ENCODE measurements at regions not wholly inside any gene's neighbourhood (a gene's known extent, or its start where the extent isn't known, plus 50 kb on each side); places are given as distances from the start of the nearest gene placed in this dataset.
"Not testable (repeated sequence)": the region's sequence is repeated elsewhere in the genome, so short reads cannot be mapped to it uniquely, and the experiment has no call there.

- DNase-seq: no peak
Measured at GRCh38 chr9:1505489-1505888, 455.3 kb downstream of the DMRT2 start.

- DNase-seq: no peak
Measured at GRCh38 chr9:1510712-1511111, 460.6 kb downstream of the DMRT2 start.

GRCh38 chr9:1513105-1513504, 462.9 kb downstream of the DMRT2 start:
- no peak for DNase-seq

- DNase-seq: no peak
Measured at GRCh38 chr9:1514250-1514649, 464.1 kb downstream of the DMRT2 start.

- no peak for DNase-seq
Measured at GRCh38 chr9:1514776-1515363, 464.7 kb downstream of the DMRT2 start.

- DNase-seq: no peak
Measured at GRCh38 chr9:1515557-1515956, 465.4 kb downstream of the DMRT2 start.

- no peak for DNase-seq
Measured at GRCh38 chr9:1521547-1521946, 471.4 kb downstream of the DMRT2 start.

GRCh38 chr9:1522219-1522767, 472.1 kb downstream of the DMRT2 start:
- DNase-seq: no peak

GRCh38 chr9:1528456-1528855, 478.3 kb downstream of the DMRT2 start:
- DNase-seq: no peak

- no peak for DNase-seq
Measured at GRCh38 chr9:1530696-1531095, 480.5 kb downstream of the DMRT2 start.

- DNase-seq: no peak
Measured at GRCh38 chr9:1531424-1531823, 481.3 kb downstream of the DMRT2 start.

GRCh38 chr9:1532171-1532570, 482.0 kb downstream of the DMRT2 start:
- DNase-seq: no peak

- DNase-seq: no peak
Measured at GRCh38 chr9:1535051-1535450, 480.1 kb upstream of the SMARCA2 start.

GRCh38 chr9:1535599-1535998, 479.5 kb upstream of the SMARCA2 start:
- no peak for DNase-seq

- no peak for DNase-seq
Measured at GRCh38 chr9:1536522-1537170, 478.5 kb upstream of the SMARCA2 start.

- no peak for DNase-seq
Measured at GRCh38 chr9:1538301-1538700, 476.8 kb upstream of the SMARCA2 start.

GRCh38 chr9:1539216-1539615, 475.9 kb upstream of the SMARCA2 start:
- no peak for DNase-seq

- DNase-seq: no peak
Measured at GRCh38 chr9:1550636-1551035, 464.5 kb upstream of the SMARCA2 start.

GRCh38 chr9:1554081-1555035, 460.8 kb upstream of the SMARCA2 start:
- DNase-seq: no peak

- DNase-seq: not testable (repeated sequence)
Measured at GRCh38 chr9:1558666-1559065, 456.5 kb upstream of the SMARCA2 start.

GRCh38 chr9:1575939-1576338, 439.2 kb upstream of the SMARCA2 start:
- DNase-seq: no peak

- DNase-seq: no peak
Measured at GRCh38 chr9:1580215-1580614, 434.9 kb upstream of the SMARCA2 start.

GRCh38 chr9:1581926-1582325, 433.2 kb upstream of the SMARCA2 start:
- DNase-seq: no peak

GRCh38 chr9:1591310-1591709, 423.8 kb upstream of the SMARCA2 start:
- DNase-seq: no peak

Data from activated CD4-positive, alpha-beta T cell treated with anti-CD3 and anti-CD28 coated beads, Interleukin-2, amount 50 U/mL, for 4 hours (primary cell).